HUES6 (cell line): ENCODE measurements at regions not wholly inside any gene's neighbourhood (a gene's known extent, or its start where the extent isn't known, plus 50 kb on each side); places are given as distances from the start of the nearest gene placed in this dataset.
"Not testable (repeated sequence)": the region's sequence is repeated elsewhere in the genome, so short reads cannot be mapped to it uniquely, and the experiment has no call there.

Experiments used
- H3K27ac ChIP-seq: 2 replicates; pipeline ENCODE4 v1.7.0; 2013; ENCODE audit warnings: low read depth, mild to moderate bottlenecking, low read length, inconsistent platforms
- H3K27me3 ChIP-seq: 2 replicates; pipeline ENCODE4 v1.6.1; 2013; ENCODE audit warnings: low read length; ENCODE audit not compliant: control insufficient read depth, insufficient read depth
- H3K36me3 ChIP-seq: 2 replicates; pipeline ENCODE4 v1.6.1; 2013; ENCODE audit warnings: low read length; ENCODE audit not compliant: control insufficient read depth, insufficient read depth
- H3K4me1 ChIP-seq: 2 replicates; pipeline ENCODE4 v1.6.1; 2013; ENCODE audit warnings: low read length; ENCODE audit not compliant: control insufficient read depth, insufficient read depth
- H3K4me3 ChIP-seq: 2 replicates; pipeline ENCODE4 v1.5.1; 2013; ENCODE audit warnings: low read depth, low read length
- H3K9ac ChIP-seq: one replicate; pipeline ENCODE4 v1.6.1; 2013; ENCODE audit warnings: mild to moderate bottlenecking, low read length
- H3K9me3 ChIP-seq: 2 replicates; pipeline ENCODE4 v1.6.1; 2013; ENCODE audit warnings: low read depth, low read length; ENCODE audit not compliant: control insufficient read depth, insufficient read depth

GRCh38 chr7:68707958-68708357, 890.3 kb upstream of the AUTS2 start:
- Histone ChIP-seq H3K9me3 (peaks cover 7% of the 10 kb centered on the region; the same call in 1 of the 2 replicates), H3K27ac (no peak overlapping the region)

DNA sequence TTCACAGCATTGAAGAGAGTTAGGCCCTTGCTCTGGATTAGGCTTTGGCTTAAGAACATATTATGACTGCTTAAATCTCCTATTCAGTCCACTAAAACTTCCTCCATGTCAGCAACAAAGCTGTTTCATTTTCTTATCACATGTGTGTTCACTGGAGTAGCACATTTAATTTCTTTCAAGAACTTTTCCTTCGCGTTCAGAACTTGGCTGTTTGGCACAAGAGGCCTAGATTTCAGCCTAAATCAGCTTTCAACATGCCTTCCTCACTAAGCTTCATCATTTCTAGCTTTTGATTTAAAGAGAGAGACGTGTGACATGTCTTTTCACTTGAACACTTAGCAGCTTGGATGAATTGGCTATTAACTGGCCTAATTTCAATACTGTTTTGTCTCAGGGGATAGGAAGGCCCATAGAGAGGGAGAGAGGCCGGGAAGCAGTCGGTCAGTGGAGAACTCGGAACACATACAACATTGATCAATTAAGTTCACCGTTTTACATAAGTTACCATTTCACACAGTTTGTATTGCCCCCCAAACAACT, 885.2 kb upstream of the AUTS2 start:
- H3K9me3 ChIP-seq: peaks cover 7% of the 10 kb centered on the region; the same call in 1 of the 2 replicates
- H3K4me1 ChIP-seq: no peaks in the 10 kb centered on the region
- no peak overlapping the region for H3K27ac ChIP-seq
- no peak overlapping the region for H3K4me3 ChIP-seq
- peaks cover 3% of the 10 kb centered on the region; the same call in 1 of the 2 replicates for H3K27me3 ChIP-seq
- H3K9ac ChIP-seq: no peak overlapping the region
- H3K36me3 ChIP-seq: no peaks in the 10 kb centered on the region

More at GRCh38 chr7:68707958-68708357, 890.3 kb upstream of the AUTS2 start:
- Histone ChIP-seq H3K4me3 (no peak overlapping the region), H3K9ac (no peak overlapping the region), H3K4me1 (no peaks in the 10 kb centered on the region), H3K36me3 (no peaks in the 10 kb centered on the region), H3K27me3 (no peaks in the 10 kb centered on the region)

DNA sequence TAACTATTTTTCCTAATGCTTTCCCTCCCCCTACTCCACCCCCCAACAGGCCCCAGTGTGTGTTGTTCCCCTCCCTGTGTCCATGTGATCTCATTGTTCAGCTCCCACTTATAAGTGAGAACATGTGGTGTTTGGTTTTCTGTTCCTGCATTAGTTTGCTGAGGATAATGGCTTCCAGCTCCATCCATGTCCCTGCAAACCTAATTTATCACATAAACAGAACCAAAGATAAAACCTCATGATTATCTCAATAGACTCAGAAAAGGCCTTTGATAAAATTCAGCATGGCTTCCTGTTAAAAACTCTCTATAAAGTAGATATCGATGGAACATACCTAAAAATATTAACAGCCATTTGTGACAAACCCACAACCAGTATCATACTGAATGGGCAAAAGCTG, 884.1 kb upstream of the AUTS2 start:
- H3K36me3 ChIP-seq: not testable (repeated sequence)

GRCh38 chr7:68715907-68716306, 882.4 kb upstream of the AUTS2 start:
- Histone ChIP-seq H3K4me1 (no peaks in the 10 kb centered on the region), H3K27ac (no peak overlapping the region)

More for the DNA sequence above, 884.1 kb upstream of the AUTS2 start:
- not testable (repeated sequence) for H3K9me3 ChIP-seq, H3K27me3 ChIP-seq, H3K4me1 ChIP-seq, H3K9ac ChIP-seq, H3K27ac ChIP-seq, H3K4me3 ChIP-seq

DNA sequence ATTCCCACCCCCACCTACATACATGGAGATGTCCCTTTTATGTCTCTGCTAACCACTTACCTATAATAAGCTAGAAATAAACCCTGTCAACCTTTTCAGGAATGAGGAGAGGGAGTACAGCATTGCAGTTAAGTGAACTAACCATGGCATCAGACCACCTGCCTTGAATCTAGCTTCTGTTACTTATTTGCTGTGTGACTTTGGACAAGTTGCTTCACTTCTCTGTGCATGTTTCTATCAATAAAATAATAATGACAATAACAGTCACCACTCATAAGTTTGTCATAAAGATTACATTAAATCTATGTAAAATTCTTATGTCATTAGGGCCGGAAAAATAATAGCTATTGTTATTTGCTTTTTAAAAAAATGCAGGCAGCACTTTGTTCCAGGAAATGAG, 881.1 kb upstream of the AUTS2 start:
- peaks cover 3% of the 10 kb centered on the region; the same call in 1 of the 2 replicates for H3K27me3 ChIP-seq
- no peaks in the 10 kb centered on the region for H3K9me3 ChIP-seq
- no peak overlapping the region for H3K27ac ChIP-seq
- no peak overlapping the region for H3K4me3 ChIP-seq
- no peaks in the 10 kb centered on the region for H3K4me1 ChIP-seq
- no peaks in the 10 kb centered on the region for H3K36me3 ChIP-seq
- no peak overlapping the region for H3K9ac ChIP-seq

More at GRCh38 chr7:68715907-68716306, 882.4 kb upstream of the AUTS2 start:
- Histone ChIP-seq H3K9ac (no peak overlapping the region), H3K9me3 (no peaks in the 10 kb centered on the region), H3K36me3 (no peaks in the 10 kb centered on the region), H3K27me3 (peaks cover 3% of the 10 kb centered on the region; the same call in 1 of the 2 replicates), H3K4me3 (no peak overlapping the region)

GRCh38 chr7:68718097-68718551, 880.2 kb upstream of the AUTS2 start:
- Histone ChIP-seq H3K27ac (no peak overlapping the region), H3K9ac (no peak overlapping the region), H3K36me3 (no peaks in the 10 kb centered on the region), H3K27me3 (peaks cover 3% of the 10 kb centered on the region; the same call in 1 of the 2 replicates), H3K4me1 (no peaks in the 10 kb centered on the region), H3K4me3 (no peak overlapping the region), H3K9me3 (no peaks in the 10 kb centered on the region)

GRCh38 chr7:68720697-68721096, 877.6 kb upstream of the AUTS2 start:
- Histone ChIP-seq H3K9me3 (no peaks in the 10 kb centered on the region), H3K4me3 (no peak overlapping the region), H3K4me1 (peaks cover 5% of the 10 kb centered on the region; the same call in 1 of the 2 replicates), H3K36me3 (no peaks in the 10 kb centered on the region), H3K9ac (no peak overlapping the region), H3K27me3 (peaks cover 3% of the 10 kb centered on the region; the same call in 1 of the 2 replicates), H3K27ac (no peak overlapping the region)

GRCh38 chr7:68722044-68722443, 876.2 kb upstream of the AUTS2 start:
- H3K36me3 ChIP-seq: no peaks in the 10 kb centered on the region
- H3K9ac ChIP-seq: no peak overlapping the region
- H3K4me1 ChIP-seq: peaks cover 5% of the 10 kb centered on the region; the same call in 1 of the 2 replicates
- H3K27ac ChIP-seq: no peak overlapping the region
- no peak overlapping the region for H3K4me3 ChIP-seq
- no peaks in the 10 kb centered on the region for H3K27me3 ChIP-seq
- no peaks in the 10 kb centered on the region for H3K9me3 ChIP-seq

GRCh38 chr7:68724965-68725364, 873.3 kb upstream of the AUTS2 start:
- Histone ChIP-seq H3K9ac (no peak overlapping the region), H3K27ac (no peak overlapping the region), H3K27me3 (no peaks in the 10 kb centered on the region), H3K4me1 (peaks cover 5% of the 10 kb centered on the region; the same call in 1 of the 2 replicates), H3K36me3 (no peaks in the 10 kb centered on the region), H3K9me3 (no peaks in the 10 kb centered on the region), H3K4me3 (no peak overlapping the region)

- Histone ChIP-seq H3K27me3 (no peaks in the 10 kb centered on the region), H3K9ac (no peak overlapping the region), H3K36me3 (no peaks in the 10 kb centered on the region), H3K4me1 (peaks cover 5% of the 10 kb centered on the region; the same call in 1 of the 2 replicates), H3K4me3 (no peak overlapping the region), H3K27ac (no peak overlapping the region), H3K9me3 (no peaks in the 10 kb centered on the region)
Observed at GRCh38 chr7:68725843-68726785, 872.2 kb upstream of the AUTS2 start.

DNA sequence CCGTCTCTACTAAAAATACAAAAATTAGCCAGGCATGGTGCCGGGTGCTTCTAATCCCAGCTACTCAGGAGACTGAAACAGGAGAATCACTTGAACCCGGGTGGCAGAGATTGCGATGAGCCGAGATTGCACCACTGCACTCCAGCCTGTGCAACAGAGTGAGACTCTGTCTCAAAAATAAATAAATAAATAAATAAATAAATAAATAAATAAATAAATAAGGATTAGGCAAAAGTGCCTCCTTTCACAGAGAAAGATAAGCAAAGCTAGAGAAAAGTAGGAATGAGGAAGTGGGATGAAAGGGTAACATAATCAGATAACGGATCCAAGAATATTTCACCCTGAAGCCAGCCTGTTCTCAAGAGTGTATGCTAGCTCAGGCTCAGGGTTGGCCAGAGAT, 869.6 kb upstream of the AUTS2 start:
- not testable (repeated sequence) for H3K27me3 ChIP-seq, H3K27ac ChIP-seq, H3K4me3 ChIP-seq, H3K9ac ChIP-seq, H3K36me3 ChIP-seq, H3K9me3 ChIP-seq, H3K4me1 ChIP-seq
